Smooth muscle cell (in vitro differentiated cells): ENCODE measurements at regions not wholly inside any gene's neighbourhood (a gene's known extent, or its start where the extent isn't known, plus 50 kb on each side); places are given as distances from the start of the nearest gene placed in this dataset.

Source experiments
- DNase-seq: peaks from one replicate; lab custom pipeline; 2025; ENCODE audit not compliant: unreplicated experiment; lab: John Stamatoyannopoulos, UW
- H2AFZ ChIP-seq: fragments of 200-600 bp; sonication (generic); 2 replicates; pipeline ENCODE4 v1.6.0; 2016; ENCODE audit warnings: antibody characterized with exemption, low read depth, mild to moderate bottlenecking
- H3F3A ChIP-seq: fragments of 200-600 bp; sonication (generic); 2 replicates; pipeline ENCODE4 v1.6.0; 2017; ENCODE audit warnings: antibody characterized with exemption, low read depth
- H3K27ac ChIP-seq: fragments of 200-600 bp; sonication (generic); 2 replicates; pipeline ENCODE4 v1.5.1; 2016; ENCODE audit warnings: low read depth, mild to moderate bottlenecking
- H3K27me3 ChIP-seq: fragments of 200-600 bp; sonication (generic); 2 replicates; pipeline ENCODE4 v1.6.1; 2016; ENCODE audit warnings: low read depth, mild to moderate bottlenecking
- H3K36me3 ChIP-seq: fragments of 200-600 bp; sonication (generic); 2 replicates; pipeline ENCODE4 v1.5.1; 2016; ENCODE audit warnings: low read depth
- H3K4me1 ChIP-seq: fragments of 200-600 bp; sonication (generic); 2 replicates; pipeline ENCODE4 v1.5.1; 2016; ENCODE audit warnings: low read depth
- H3K4me2 ChIP-seq: fragments of 200-600 bp; sonication (generic); 2 replicates; pipeline ENCODE4 v1.6.0; 2016; ENCODE audit warnings: mild to moderate bottlenecking
- H3K4me3 ChIP-seq: fragments of 200-600 bp; sonication (generic); 2 replicates; pipeline ENCODE4 v1.5.1; 2016; ENCODE audit warnings: mild to moderate bottlenecking
- H3K79me2 ChIP-seq: fragments of 200-600 bp; sonication (generic); 2 replicates; pipeline ENCODE4 v1.6.0; 2016; ENCODE audit warnings: low read depth, mild to moderate bottlenecking
- H3K9ac ChIP-seq: fragments of 200-600 bp; sonication (generic); 2 replicates; pipeline ENCODE4 v1.6.0; 2016; ENCODE audit warnings: low read depth
- H3K9me3 ChIP-seq: fragments of 200-600 bp; sonication (generic); replicated peaks from 2 replicates; pipeline ENCODE4 v1.5.1; 2016; ENCODE audit warnings: low read depth
- H4K20me1 ChIP-seq: fragments of 200-600 bp; sonication (generic); 2 replicates; pipeline ENCODE4 v1.6.0; 2016; ENCODE audit warnings: low read depth
- CTCF ChIP-seq: fragments of 200-600 bp; sonication (generic); IDR thresholded peaks from 2 replicates; pipeline ENCODE4 v1.5.1; 2017; ENCODE audit warnings: borderline replicate concordance, mild to moderate bottlenecking, antibody characterized with exemption; ENCODE audit not compliant: insufficient read depth, poor library complexity, severe bottlenecking
- WGBS: methylation state at CpG from one replicate; pipeline ENCODE4 v1.1.7; 2016; ENCODE audit warnings: low lambda C conversion rate; 5-methylcytosine and 5-hydroxymethylcytosine counted together

GRCh38 chr18:7288544-7288943 is 57.7 kb downstream of the LRRC30 start:
- Histone ChIP-seq H3K9ac (no peak overlapping the region), H3K4me1 (peaks cover 16% of the 10 kb centered on the region), H3K27ac (no peak overlapping the region), H2AFZ (no peak overlapping the region), H4K20me1 (no peaks in the 10 kb centered on the region), H3K36me3 (no peaks in the 10 kb centered on the region), H3K4me3 (no peak overlapping the region), H3K4me2 (no peak overlapping the region), H3K79me2 (no peaks in the 10 kb centered on the region), H3F3A (no peaks in the 10 kb centered on the region), H3K9me3 (no peaks in the 10 kb centered on the region), H3K27me3 (peaks cover 3% of the 10 kb centered on the region)
- TF ChIP-seq CTCF = no peak
- 96% methylated on average over 6 of the region's 6 CpGs for WGBS
- no peak for DNase-seq

GRCh38 chr18:7290077-7290476 is 59.2 kb downstream of the LRRC30 start:
- TF ChIP-seq CTCF = no peak
- WGBS = 87% methylated on average over 3 of the region's 3 CpGs
- Histone ChIP-seq H4K20me1 (no peaks in the 10 kb centered on the region), H3K4me1 (peaks cover 16% of the 10 kb centered on the region), H3K36me3 (no peaks in the 10 kb centered on the region), H3K4me2 (no peak overlapping the region), H3K79me2 (no peaks in the 10 kb centered on the region), H2AFZ (no peak overlapping the region), H3K9ac (no peak overlapping the region), H3F3A (no peaks in the 10 kb centered on the region), H3K9me3 (no peaks in the 10 kb centered on the region), H3K27ac (no peak overlapping the region), H3K27me3 (peaks cover 3% of the 10 kb centered on the region), H3K4me3 (no peak overlapping the region)
- DNase-seq = no peak

GRCh38 chr18:7291046-7291445 is 60.2 kb downstream of the LRRC30 start:
- 93% methylated on average over 3 of the region's 3 CpGs for WGBS

More at GRCh38 chr18:7291046-7291445, 60.2 kb downstream of the LRRC30 start:
- no peaks in the 10 kb centered on the region for H3F3A ChIP-seq
- H4K20me1 ChIP-seq = no peaks in the 10 kb centered on the region
- no peaks in the 10 kb centered on the region for H3K36me3 ChIP-seq
- H3K27me3 ChIP-seq = peaks cover 3% of the 10 kb centered on the region
- TF ChIP-seq CTCF = no peak
- H3K79me2 ChIP-seq = no peaks in the 10 kb centered on the region
- no peak overlapping the region for H2AFZ ChIP-seq
- no peak overlapping the region for H3K27ac ChIP-seq
- no peak overlapping the region for H3K4me3 ChIP-seq
- H3K4me2 ChIP-seq = no peak overlapping the region
- H3K9me3 ChIP-seq = no peaks in the 10 kb centered on the region
- no peak overlapping the region for H3K9ac ChIP-seq
- no peak for DNase-seq
- peaks cover 16% of the 10 kb centered on the region for H3K4me1 ChIP-seq
